HepG2 (cell line): ENCODE measurements at regions not wholly inside any gene's neighbourhood (a gene's known extent, or its start where the extent isn't known, plus 50 kb on each side); places are given as distances from the start of the nearest gene placed in this dataset.

Experiments used
- ATAC-seq: fragments of 200-7000 bp; cut with Tn5 transposase; 3 replicates; pipeline ENCODE4 v1.9.1; 2020; ENCODE audit warnings: mild to moderate bottlenecking, moderate library complexity
- BruUV-seq: library from RNA; stranded (reverse); fragments of 400-500 nt; replicated peaks from 2 replicates; lab custom pipeline; 2021; lab: Mats Ljungman, UMichigan
- CTCF ChIA-PET: fragments of 300-600 bp; formaldehyde crosslinking; extraction: SDS; loops from one replicate; lab custom pipeline; 2021; ENCODE audit warnings: low total read pairs, inconsistent platforms, low intra/inter-chr PET ratio; lab: Yijun Ruan, JAX
- POLR2A ChIA-PET: fragments of 350-600 bp; sonication (Branson Sonifier 250); formaldehyde crosslinking; loops from one replicate; lab custom pipeline; 2020; ENCODE audit warnings: antibody characterized with exemption, inconsistent platforms; lab: Yijun Ruan, JAX
- DNase-seq: peaks from one replicate; pipeline ENCODE4 v3.0.0-alpha.2; 2015; ENCODE audit warnings: low spot score
- FAIRE-seq: peaks from 3 replicates; lab custom pipeline; 2011; peaks lifted over from hg19 to GRCh38; lab: Jason Lieb, UNC
- H2AFZ ChIP-seq: one replicate; pipeline ENCODE4 v1.6.1; 2011; ENCODE audit warnings: low read length, inconsistent platforms
- H3K27ac ChIP-seq: fragments of 300-600 bp; 3 replicates; pipeline ENCODE4 v1.8.0; 2011; ENCODE audit warnings: mixed run types, mild to moderate bottlenecking, mixed read lengths, low read length, inconsistent platforms; ENCODE audit not compliant: insufficient read depth; ENCODE audit errors: extremely low read length
- H3K27me3 ChIP-seq, 2 experiments: fragments of 200-600 bp in 1 of 2; 2 replicates in 1 of 2; 3 replicates in 1 of 2; pipeline versions ENCODE4 v1.6.0 to v1.8.0; 2011; ENCODE audit warnings: low read length in 2 of 2, mild to moderate bottlenecking in 2 of 2, moderate library complexity in 2 of 2, inconsistent platforms in 1 of 2; ENCODE audit not compliant: insufficient read depth in 2 of 2, control insufficient read depth in 1 of 2
- H3K36me3 ChIP-seq, 2 experiments: fragments of 200-600 bp in 1 of 2; replicated peaks in 1 of 2; 2 replicates in 1 of 2; 3 replicates in 1 of 2; pipeline versions ENCODE4 v1.5.1 to v1.8.0; 2011; ENCODE audit warnings: low read length in 2 of 2, inconsistent platforms in 1 of 2; ENCODE audit not compliant: insufficient read depth in 2 of 2, control insufficient read depth in 1 of 2
- H3K4me1 ChIP-seq: 2 replicates; pipeline ENCODE4 v1.5.1; 2012; ENCODE audit warnings: low read length, inconsistent platforms; ENCODE audit not compliant: insufficient read depth
- H3K4me2 ChIP-seq: 2 replicates; pipeline ENCODE4 v1.6.0; 2011; ENCODE audit warnings: low read depth, low read length, inconsistent platforms
- H3K4me3 ChIP-seq, 3 experiments: fragments of 200-600 bp in 1 of 3; sonication (generic), shearing (Covaris generic) in 1 of 3; replicated peaks in 1 of 3; 2 replicates each; pipeline ENCODE4 v1.5.1; 2011 to 2016; ENCODE audit warnings: low read length in 3 of 3, inconsistent platforms in 2 of 3, low read depth in 2 of 3, mild to moderate bottlenecking in 2 of 3, control low read depth in 1 of 3, mixed read lengths in 1 of 3; ENCODE audit not compliant: insufficient read depth in 1 of 3
- H3K79me2 ChIP-seq: one replicate; pipeline ENCODE4 v1.6.1; 2011; ENCODE audit warnings: low read length, inconsistent platforms; ENCODE audit not compliant: insufficient read depth
- H3K9ac ChIP-seq: 2 replicates; pipeline ENCODE4 v1.6.0; 2011; ENCODE audit warnings: mild to moderate bottlenecking, low read depth, low read length, inconsistent platforms; ENCODE audit not compliant: insufficient read depth
- H3K9me3 ChIP-seq: 2 replicates; pipeline ENCODE4 v1.5.1; 2012; ENCODE audit warnings: mild to moderate bottlenecking, low read length
- H4K20me1 ChIP-seq: 2 replicates; pipeline ENCODE4 v1.6.0; 2011; ENCODE audit warnings: inconsistent platforms, mild to moderate bottlenecking, low read length, moderate library complexity; ENCODE audit not compliant: insufficient read depth
- ASH2L ChIP-seq: fragments of 300-600, 200-600 bp; sonication (generic); IDR thresholded peaks from 2 replicates; pipeline ENCODE4 v1.7.0; 2017; ENCODE audit warnings: low read depth, mild to moderate bottlenecking, moderate library complexity, mixed read lengths, low read length; ENCODE audit not compliant: insufficient read length
- ATRX ChIP-seq: sonication (generic); formaldehyde crosslinking; IDR thresholded peaks from 2 replicates; pipeline ENCODE4 v1.4.0; 2020; ENCODE audit warnings: missing genetic modification reagents, borderline replicate concordance
- DMAP1 ChIP-seq: IDR thresholded peaks from 2 replicates; pipeline ENCODE4 v1.6.1; 2016
- FOXJ3 ChIP-seq: sonication (generic); formaldehyde crosslinking; IDR thresholded peaks from 2 replicates; pipeline ENCODE4 v1.4.0; 2020; ENCODE audit warnings: missing genetic modification reagents, mild to moderate bottlenecking, borderline replicate concordance
- SAP130 ChIP-seq: IDR thresholded peaks from 2 replicates; pipeline ENCODE4 v1.6.1; 2016; ENCODE audit warnings: low read depth
- ZNF142 ChIP-seq: sonication (generic); formaldehyde crosslinking; IDR thresholded peaks from 2 replicates; pipeline ENCODE4 v1.4.0; 2020; ENCODE audit warnings: missing genetic modification reagents
- ZNF253 ChIP-seq: sonication (generic); formaldehyde crosslinking; IDR thresholded peaks from 2 replicates; pipeline ENCODE4 v1.8.0; 2022; ENCODE audit warnings: mild to moderate bottlenecking, missing genetic modification reagents, borderline replicate concordance
- ZNF33B ChIP-seq: sonication (generic); formaldehyde crosslinking; IDR thresholded peaks from 2 replicates; pipeline ENCODE4 v1.5.1; 2020; ENCODE audit warnings: mild to moderate bottlenecking, missing genetic modification reagents
- ZNF713 ChIP-seq: sonication (generic); formaldehyde crosslinking; IDR thresholded peaks from 2 replicates; pipeline ENCODE4 v1.4.0; 2020; ENCODE audit warnings: mild to moderate bottlenecking, missing genetic modification reagents
- ZNF766 ChIP-seq: sonication (generic); formaldehyde crosslinking; IDR thresholded peaks from 2 replicates; pipeline ENCODE4 v1.5.0; 2020; ENCODE audit warnings: missing genetic modification reagents, borderline replicate concordance
- ZNF841 ChIP-seq: sonication (generic); formaldehyde crosslinking; IDR thresholded peaks from 2 replicates; pipeline ENCODE4 v1.8.1; 2023; ENCODE audit warnings: missing genetic modification reagents, borderline replicate concordance
- WGBS: methylation state at CpG from one replicate; pipeline ENCODE4 v1.1.6; 2017; ENCODE audit warnings: low lambda C conversion rate; 5-methylcytosine and 5-hydroxymethylcytosine counted together
- in situ Hi-C: cut with HindIII; loops from 2 replicates; pipeline ENCODE4 v1.10.0; 2017; ENCODE audit warnings: low pct_unique_long_range_greater_than_20kb; ENCODE audit not compliant: extremely low pct_ligation_motif_present
- intact Hi-C: fragments of 100-400 bp; cut with micrococcal nuclease; formaldehyde crosslinking; loops from one replicate; pipeline ENCODE4 v1.10.0; 2022; ENCODE audit not compliant: unreplicated experiment
- TF ChIP-seq, protein P1 (sequence below): sonication (generic); formaldehyde crosslinking; IDR thresholded peaks from 2 replicates; pipeline ENCODE4 v1.8.1; 2022; ENCODE audit warnings: low read depth, mild to moderate bottlenecking, missing genetic modification reagents
- TF ChIP-seq, protein P2 (sequence below): sonication (generic); formaldehyde crosslinking; IDR thresholded peaks from 2 replicates; pipeline ENCODE4 v1.8.0; 2022; ENCODE audit warnings: missing genetic modification reagents, mild to moderate bottlenecking, borderline replicate concordance

- no TSS peak for BruUV-seq
- no peak overlapping the region for H3K9ac ChIP-seq
- H3K4me2 ChIP-seq, result no peak overlapping the region
- intact Hi-C loops, result no loop called here
- no peak overlapping the region for H2AFZ ChIP-seq
- no peak for DNase-seq
- no peak for ATAC-seq
- no peak overlapping the region for H3K4me3 ChIP-seq
- no peaks in the 10 kb centered on the region for H3K36me3 ChIP-seq
- H3K27ac ChIP-seq, result no peak overlapping the region
- in situ Hi-C loops, result no loop called here
- H3K79me2 ChIP-seq, result no peaks in the 10 kb centered on the region
- peaks cover 81% of the 10 kb centered on the region for H3K9me3 ChIP-seq
- POLR2A ChIA-PET, result no interaction called here
- 25% methylated on average over 2 of the region's 2 CpGs for WGBS
- no peaks in the 10 kb centered on the region for H4K20me1 ChIP-seq
- no peaks in the 10 kb centered on the region for H3K27me3 ChIP-seq
- FAIRE-seq, result no peak
- CTCF ChIA-PET, result no interaction called here
- H3K4me1 ChIP-seq, result no peaks in the 10 kb centered on the region
- TF ChIP-seq, protein P1, sequence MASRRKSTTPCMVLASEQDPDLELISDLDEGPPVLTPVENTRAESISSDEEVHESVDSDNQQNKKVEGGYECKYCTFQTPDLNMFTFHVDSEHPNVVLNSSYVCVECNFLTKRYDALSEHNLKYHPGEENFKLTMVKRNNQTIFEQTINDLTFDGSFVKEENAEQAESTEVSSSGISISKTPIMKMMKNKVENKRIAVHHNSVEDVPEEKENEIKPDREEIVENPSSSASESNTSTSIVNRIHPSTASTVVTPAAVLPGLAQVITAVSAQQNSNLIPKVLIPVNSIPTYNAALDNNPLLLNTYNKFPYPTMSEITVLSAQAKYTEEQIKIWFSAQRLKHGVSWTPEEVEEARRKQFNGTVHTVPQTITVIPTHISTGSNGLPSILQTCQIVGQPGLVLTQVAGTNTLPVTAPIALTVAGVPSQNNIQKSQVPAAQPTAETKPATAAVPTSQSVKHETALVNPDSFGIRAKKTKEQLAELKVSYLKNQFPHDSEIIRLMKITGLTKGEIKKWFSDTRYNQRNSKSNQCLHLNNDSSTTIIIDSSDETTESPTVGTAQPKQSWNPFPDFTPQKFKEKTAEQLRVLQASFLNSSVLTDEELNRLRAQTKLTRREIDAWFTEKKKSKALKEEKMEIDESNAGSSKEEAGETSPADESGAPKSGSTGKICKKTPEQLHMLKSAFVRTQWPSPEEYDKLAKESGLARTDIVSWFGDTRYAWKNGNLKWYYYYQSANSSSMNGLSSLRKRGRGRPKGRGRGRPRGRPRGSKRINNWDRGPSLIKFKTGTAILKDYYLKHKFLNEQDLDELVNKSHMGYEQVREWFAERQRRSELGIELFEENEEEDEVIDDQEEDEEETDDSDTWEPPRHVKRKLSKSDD (CRISPR knock-in tag), result no peak
- TF ChIP-seq ASH2L, result no peak
- no peak for TF ChIP-seq ZNF713
- no peak for TF ChIP-seq DMAP1 (CRISPR knock-in tag)
- TF ChIP-seq ZNF33B, result no peak
- TF ChIP-seq ZNF142, result no peak
- no peak for TF ChIP-seq ATRX (CRISPR knock-in tag)
- TF ChIP-seq, protein P2, sequence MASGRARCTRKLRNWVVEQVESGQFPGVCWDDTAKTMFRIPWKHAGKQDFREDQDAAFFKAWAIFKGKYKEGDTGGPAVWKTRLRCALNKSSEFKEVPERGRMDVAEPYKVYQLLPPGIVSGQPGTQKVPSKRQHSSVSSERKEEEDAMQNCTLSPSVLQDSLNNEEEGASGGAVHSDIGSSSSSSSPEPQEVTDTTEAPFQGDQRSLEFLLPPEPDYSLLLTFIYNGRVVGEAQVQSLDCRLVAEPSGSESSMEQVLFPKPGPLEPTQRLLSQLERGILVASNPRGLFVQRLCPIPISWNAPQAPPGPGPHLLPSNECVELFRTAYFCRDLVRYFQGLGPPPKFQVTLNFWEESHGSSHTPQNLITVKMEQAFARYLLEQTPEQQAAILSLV (CRISPR knock-in tag), result no peak
- TF ChIP-seq ZNF841 (CRISPR knock-in tag), result no peak
- TF ChIP-seq ZNF253, result no peak
- no peak for TF ChIP-seq SAP130 (CRISPR knock-in tag)
- TF ChIP-seq ZNF766 (CRISPR knock-in tag), result no peak
- no peak for TF ChIP-seq FOXJ3
These were observed 1164.7 kb upstream of the CDH8 start for GRCh38 chr16:63200940-63201339.
